ENCODE measurements at regions not wholly inside any gene's neighbourhood (a gene's known extent, or its start where the extent isn't known, plus 50 kb on each side); places are given as distances from the start of the nearest gene placed in this dataset.

- Histone ChIP-seq H3K4me1 (ENCODE audit: insufficient read depth, low read length) (no peaks in the 10 kb centered on the region), H2AFZ (ENCODE audit: low read length) (no peak overlapping the region), H3K4me3 (ENCODE audit: insufficient read depth, low read length) (no peak overlapping the region), H3K79me2 (ENCODE audit: insufficient read depth, low read length) (no peaks in the 10 kb centered on the region), H3K27me3 (ENCODE audit: insufficient read depth, low read length) (peaks cover 30% of the 10 kb centered on the region), H3K4me2 (ENCODE audit: insufficient read depth, low read length) (no peak overlapping the region), H3K36me3 (ENCODE audit: insufficient read depth, low read length) (no peaks in the 10 kb centered on the region), H3K9me3 (ENCODE audit: low read depth, low read length) (no peaks in the 10 kb centered on the region), H3K27ac (ENCODE audit: low read depth, low read length) (no peak overlapping the region), H4K20me1 (ENCODE audit: insufficient read depth, low read length) (no peaks in the 10 kb centered on the region)
- no peak for DNase-seq (ENCODE audit: insufficient read length, low spot score, missing footprints)
- no peak for TF ChIP-seq CTCF (IDR thresholded peaks at IDR 0.05; ENCODE audit: extremely low read depth, low read depth, low read length)
Measured at GRCh38 chr13:111038887-111039286, 76.2 kb upstream of the ARHGEF7 start.

GRCh38 chr13:111037927-111038326 is 77.2 kb upstream of the ARHGEF7 start:
- H4K20me1 ChIP-seq (ENCODE audit: insufficient read depth, low read length) = no peaks in the 10 kb centered on the region
- H3K4me2 ChIP-seq (ENCODE audit: insufficient read depth, low read length) = no peak overlapping the region
- H3K9me3 ChIP-seq (ENCODE audit: low read depth, low read length) = no peaks in the 10 kb centered on the region
- H2AFZ ChIP-seq (ENCODE audit: low read length) = no peak overlapping the region
- TF ChIP-seq CTCF (IDR thresholded peaks at IDR 0.05; ENCODE audit: extremely low read depth, low read depth, low read length) = no peak
- no peaks in the 10 kb centered on the region for H3K4me1 ChIP-seq (ENCODE audit: insufficient read depth, low read length)
- no peak overlapping the region for H3K27ac ChIP-seq (ENCODE audit: low read depth, low read length)
- peaks cover 30% of the 10 kb centered on the region for H3K27me3 ChIP-seq (ENCODE audit: insufficient read depth, low read length)
- H3K79me2 ChIP-seq (ENCODE audit: insufficient read depth, low read length) = no peaks in the 10 kb centered on the region
- DNase-seq (ENCODE audit: insufficient read length, low spot score, missing footprints) = no peak
- no peak overlapping the region for H3K4me3 ChIP-seq (ENCODE audit: insufficient read depth, low read length)
- no peaks in the 10 kb centered on the region for H3K36me3 ChIP-seq (ENCODE audit: insufficient read depth, low read length)

- no peak overlapping the region for H2AFZ ChIP-seq (ENCODE audit: low read length)
- peaks cover 3% of the 10 kb centered on the region for H3K4me1 ChIP-seq (ENCODE audit: insufficient read depth, low read length)
- H3K9me3 ChIP-seq (ENCODE audit: low read depth, low read length) = no peaks in the 10 kb centered on the region
- H3K79me2 ChIP-seq (ENCODE audit: insufficient read depth, low read length) = no peaks in the 10 kb centered on the region
- H3K4me2 ChIP-seq (ENCODE audit: insufficient read depth, low read length) = no peak overlapping the region
- DNase-seq (ENCODE audit: insufficient read length, low spot score, missing footprints) = no peak
- no peak overlapping the region for H3K4me3 ChIP-seq (ENCODE audit: insufficient read depth, low read length)
- no peaks in the 10 kb centered on the region for H4K20me1 ChIP-seq (ENCODE audit: insufficient read depth, low read length)
- H3K27me3 ChIP-seq (ENCODE audit: insufficient read depth, low read length) = peaks cover 30% of the 10 kb centered on the region
- H3K27ac ChIP-seq (ENCODE audit: low read depth, low read length) = no peak overlapping the region
- no peaks in the 10 kb centered on the region for H3K36me3 ChIP-seq (ENCODE audit: insufficient read depth, low read length)
- TF ChIP-seq CTCF (IDR thresholded peaks at IDR 0.05; ENCODE audit: extremely low read depth, low read depth, low read length) = no peak
Measured at GRCh38 chr13:111036665-111037064, 78.4 kb upstream of the ARHGEF7 start.

- H3K4me1 ChIP-seq (ENCODE audit: insufficient read depth, low read length) = peaks cover 3% of the 10 kb centered on the region
- no peaks in the 10 kb centered on the region for H3K36me3 ChIP-seq (ENCODE audit: insufficient read depth, low read length)
- H2AFZ ChIP-seq (ENCODE audit: low read length) = no peak overlapping the region
- no peaks in the 10 kb centered on the region for H4K20me1 ChIP-seq (ENCODE audit: insufficient read depth, low read length)
- no peaks in the 10 kb centered on the region for H3K79me2 ChIP-seq (ENCODE audit: insufficient read depth, low read length)
- H3K27me3 ChIP-seq (ENCODE audit: insufficient read depth, low read length) = peaks cover 30% of the 10 kb centered on the region
- H3K9me3 ChIP-seq (ENCODE audit: low read depth, low read length) = no peaks in the 10 kb centered on the region
- H3K27ac ChIP-seq (ENCODE audit: low read depth, low read length) = no peak overlapping the region
- H3K4me3 ChIP-seq (ENCODE audit: insufficient read depth, low read length) = no peak overlapping the region
- DNase-seq (ENCODE audit: insufficient read length, low spot score, missing footprints) = no peak
- TF ChIP-seq CTCF (IDR thresholded peaks at IDR 0.05; ENCODE audit: extremely low read depth, low read depth, low read length) = no peak
- H3K4me2 ChIP-seq (ENCODE audit: insufficient read depth, low read length) = no peak overlapping the region
Measured at GRCh38 chr13:111035861-111036260, 79.2 kb upstream of the ARHGEF7 start.

Measured in osteoblast (primary cell).